GM18502 (cell line): ENCODE measurements at regions not wholly inside any gene's neighbourhood (a gene's known extent, or its start where the extent isn't known, plus 50 kb on each side); places are given as distances from the start of the nearest gene placed in this dataset.

Experiments used
- ATAC-seq: cut with Tn5 transposase; IDR thresholded peaks from one replicate; pipeline ENCODE4 v1.9.1; 2021; ENCODE audit warnings: mild to moderate bottlenecking; ENCODE audit not compliant: unreplicated experiment, poor library complexity

DNA sequence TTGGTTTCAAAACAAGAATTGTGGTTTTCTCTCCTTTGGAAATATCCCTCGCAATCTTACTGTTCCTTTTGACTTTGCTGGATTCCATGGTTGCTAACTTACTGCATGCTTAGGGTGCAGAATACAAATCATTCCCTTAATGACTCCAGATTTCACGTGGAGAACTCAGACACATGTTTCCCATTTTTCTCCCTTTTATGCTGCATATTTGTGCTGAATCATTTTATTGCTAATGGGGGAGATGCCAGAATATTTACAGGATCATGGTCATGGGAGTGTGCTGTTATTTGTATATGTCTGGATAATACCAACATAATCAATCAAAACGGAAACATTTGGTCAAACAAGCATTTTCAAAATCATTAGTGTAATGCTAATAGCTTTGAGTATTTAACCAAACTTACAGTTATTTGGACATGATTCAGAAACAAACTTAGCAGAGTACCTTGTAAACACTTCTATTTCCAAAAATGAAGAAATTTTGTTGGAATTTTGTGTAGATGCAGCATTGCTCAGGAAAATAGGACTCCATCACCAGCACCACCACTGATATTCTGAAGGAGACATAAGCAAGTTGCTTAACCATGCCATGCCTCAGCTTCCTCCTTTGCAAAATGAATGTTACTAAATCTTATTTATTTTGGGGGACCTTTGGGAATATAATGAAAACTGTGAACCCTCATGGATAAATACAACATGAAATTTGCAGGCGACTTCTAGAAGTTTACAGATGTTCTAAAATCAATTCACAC is 122.5 kb upstream of the RND3 start:
- no peak for ATAC-seq

DNA sequence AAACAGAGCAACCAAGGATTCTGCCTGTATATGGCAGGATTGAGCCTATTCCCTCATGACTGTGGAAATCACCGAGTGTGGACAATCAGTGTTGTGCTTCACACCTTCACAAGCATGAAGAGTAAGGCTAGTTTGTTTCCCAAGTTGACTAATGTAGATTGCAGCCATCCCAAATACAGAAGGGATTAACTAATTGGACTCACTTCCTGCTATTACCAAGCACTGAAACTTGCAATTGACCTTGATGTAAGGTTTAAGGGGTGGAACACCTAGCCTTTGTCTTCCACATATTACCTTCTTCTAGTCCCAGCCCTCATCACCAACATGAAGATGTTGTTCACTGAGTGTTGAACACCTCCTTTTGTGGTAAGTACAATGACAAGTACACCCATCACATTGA is 120.9 kb upstream of the RND3 start:
- no peak for ATAC-seq

- no peak for ATAC-seq
Measured at GRCh38 chr2:150607390-150607811, 119.9 kb upstream of the RND3 start.

DNA sequence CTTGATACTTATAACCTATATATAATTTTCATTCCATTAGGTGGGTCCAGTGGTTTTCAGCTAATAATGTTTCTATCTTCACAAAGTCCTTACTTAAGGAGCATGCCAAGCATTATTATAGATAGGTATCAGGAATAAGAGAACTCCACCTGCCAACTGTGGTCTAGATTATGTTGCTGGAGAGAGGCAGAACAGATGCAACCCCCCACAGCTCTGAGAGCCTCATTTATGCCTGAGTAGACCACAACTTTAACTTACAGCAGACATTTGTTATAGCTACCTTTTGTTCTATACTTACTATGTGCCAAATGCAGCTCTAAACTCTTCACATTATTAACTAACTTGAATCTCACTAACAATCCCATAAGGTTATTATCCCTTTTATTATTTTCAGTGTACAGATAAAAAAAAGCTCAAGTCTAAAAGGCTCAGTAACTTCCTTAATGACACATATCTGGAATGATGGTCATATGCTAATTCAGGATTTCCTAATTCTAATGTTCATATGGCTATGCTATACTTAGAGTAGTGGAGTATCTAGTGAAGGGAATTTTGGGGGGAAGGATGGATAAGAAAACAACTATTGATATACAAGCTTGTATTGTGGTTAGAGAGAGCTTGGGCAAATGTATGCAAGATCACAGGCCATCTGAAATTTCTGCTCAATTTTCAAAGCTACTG is 119.1 kb upstream of the RND3 start:
- ATAC-seq: no peak

DNA sequence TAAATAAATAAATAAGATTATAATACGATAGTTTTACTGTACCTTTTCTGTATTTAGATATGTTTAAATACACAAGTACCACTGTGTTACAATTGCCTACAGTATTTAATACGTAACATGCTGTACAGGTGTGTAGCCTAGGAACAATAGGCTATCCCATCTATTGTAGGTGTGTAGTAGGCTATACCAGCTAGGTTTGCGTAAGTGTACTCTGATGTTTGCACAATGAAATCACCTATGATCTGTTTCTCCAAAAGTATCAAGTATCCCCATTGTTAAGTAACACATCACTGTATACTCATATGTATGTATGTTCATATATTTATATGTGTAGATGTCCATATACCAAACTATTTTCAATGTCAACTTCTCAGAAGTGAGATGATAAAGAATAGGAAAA is 118.2 kb upstream of the RND3 start:
- ATAC-seq: no peak

GRCh38 chr2:150601280-150602038 is 114.0 kb upstream of the RND3 start:
- ATAC-seq: no peak

GRCh38 chr2:150599889-150600288 is 112.4 kb upstream of the RND3 start:
- no peak for ATAC-seq

DNA sequence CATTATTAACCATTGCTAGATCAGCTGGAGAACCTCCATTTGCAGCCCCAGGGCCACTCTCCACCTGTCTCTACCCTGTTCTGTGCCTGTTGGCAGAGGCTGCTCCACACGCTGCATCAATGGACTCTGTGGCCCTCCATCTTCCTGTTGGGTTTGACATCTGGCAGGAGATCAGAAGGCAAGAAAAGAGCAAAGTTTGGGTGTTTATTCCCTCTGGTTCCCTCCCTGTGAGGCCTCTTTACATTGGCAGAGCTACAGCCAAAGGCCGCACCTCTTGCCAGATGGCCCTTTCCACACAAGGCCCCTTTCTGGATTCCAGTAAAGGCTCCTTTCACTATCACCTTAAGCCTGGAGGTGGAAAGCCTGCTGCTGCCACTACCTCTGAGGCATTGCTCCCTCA is 110.9 kb upstream of the RND3 start:
- no peak for ATAC-seq

- no peak for ATAC-seq
Measured at GRCh38 chr2:150595803-150596470, 108.5 kb upstream of the RND3 start.

- no peak for ATAC-seq
Measured at GRCh38 chr2:150594299-150594698, 106.8 kb upstream of the RND3 start.

GRCh38 chr2:150591496-150592285 is 104.2 kb upstream of the RND3 start:
- no peak for ATAC-seq

- no peak for ATAC-seq
Measured at GRCh38 chr2:150589681-150590080, 102.2 kb upstream of the RND3 start.

GRCh38 chr2:150588506-150588870 is 101.0 kb upstream of the RND3 start:
- no peak for ATAC-seq

DNA sequence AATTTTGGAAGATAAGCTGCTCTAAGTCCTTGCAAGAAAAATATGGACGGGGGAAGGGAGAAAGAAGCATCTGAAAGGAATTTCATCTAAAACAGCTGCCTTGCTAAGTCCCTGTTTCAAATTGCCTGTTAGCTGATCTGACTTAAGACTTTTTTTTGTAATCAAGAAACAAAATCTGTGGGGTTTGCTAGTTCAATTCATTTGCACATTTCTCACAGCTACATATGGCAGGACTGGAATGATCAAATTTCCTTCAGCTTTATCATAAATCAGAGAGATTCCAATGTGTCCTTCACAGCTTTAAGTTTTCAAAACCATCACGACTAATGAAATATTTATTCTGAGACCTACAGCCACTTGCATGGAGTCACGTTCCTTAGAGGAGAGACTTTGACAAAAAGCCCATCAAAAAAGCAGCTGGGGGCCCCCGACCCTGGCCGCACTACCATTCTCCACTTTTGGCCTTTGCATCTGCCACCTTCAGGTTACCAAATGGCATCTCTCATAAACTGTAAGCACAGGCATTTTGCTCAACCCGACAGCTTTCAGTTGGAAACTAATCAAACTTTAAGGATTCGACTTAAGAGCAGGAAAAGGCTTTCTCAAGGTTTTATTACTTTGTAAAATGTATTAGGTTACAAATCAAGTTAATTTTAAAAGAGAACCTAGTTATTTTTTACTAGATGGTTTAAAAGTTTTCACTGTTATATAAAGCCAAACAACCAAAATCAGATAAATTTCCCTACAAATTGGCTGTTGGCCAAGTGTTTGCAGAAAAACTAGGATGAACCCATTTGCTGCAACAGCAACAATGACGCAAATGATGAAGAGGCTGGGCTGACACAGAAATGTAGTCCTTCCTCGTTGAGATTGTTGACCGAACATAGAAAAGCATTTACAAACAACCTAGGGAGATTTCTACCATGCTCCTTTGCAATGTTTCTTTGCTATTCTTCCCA is 100.4 kb upstream of the RND3 start:
- no peak for ATAC-seq

GRCh38 chr2:150586858-150587257 is 99.4 kb upstream of the RND3 start:
- ATAC-seq: no peak

DNA sequence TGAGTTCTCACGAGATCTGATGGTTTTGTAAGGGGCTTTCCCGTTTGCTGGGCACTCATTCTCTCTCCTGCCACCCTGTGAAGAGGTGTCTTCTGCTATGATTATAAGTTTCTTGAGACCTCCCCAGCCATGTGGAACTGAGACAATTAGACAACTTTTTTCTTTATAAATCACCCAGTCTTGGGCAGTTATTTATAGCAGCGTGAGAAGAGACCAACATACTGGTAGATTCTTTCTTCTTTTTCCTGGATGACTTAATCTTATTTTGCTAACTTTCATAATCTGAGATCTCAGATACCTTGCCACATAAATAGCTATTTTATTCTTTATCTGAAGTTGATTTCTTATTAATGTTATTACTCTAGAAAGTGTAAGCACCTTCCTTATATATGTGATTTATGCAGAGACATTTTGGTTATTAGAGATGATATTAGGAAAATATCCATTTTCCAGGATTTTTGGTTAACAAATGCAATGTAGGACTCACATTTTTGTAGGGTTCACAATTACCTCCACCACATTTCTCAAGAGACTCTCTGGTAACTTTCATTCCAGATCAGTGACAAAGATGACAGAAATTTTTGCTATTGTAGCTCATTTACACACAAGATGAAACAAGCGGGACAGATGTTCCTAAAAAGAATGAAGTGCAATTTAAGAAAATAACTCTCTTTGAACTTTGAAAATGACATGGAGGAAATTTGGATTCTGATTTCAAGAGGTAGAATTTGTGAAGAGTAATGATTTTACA is 97.9 kb upstream of the RND3 start:
- no peak for ATAC-seq

GRCh38 chr2:150584081-150584480 is 96.6 kb upstream of the RND3 start:
- ATAC-seq: no peak

DNA sequence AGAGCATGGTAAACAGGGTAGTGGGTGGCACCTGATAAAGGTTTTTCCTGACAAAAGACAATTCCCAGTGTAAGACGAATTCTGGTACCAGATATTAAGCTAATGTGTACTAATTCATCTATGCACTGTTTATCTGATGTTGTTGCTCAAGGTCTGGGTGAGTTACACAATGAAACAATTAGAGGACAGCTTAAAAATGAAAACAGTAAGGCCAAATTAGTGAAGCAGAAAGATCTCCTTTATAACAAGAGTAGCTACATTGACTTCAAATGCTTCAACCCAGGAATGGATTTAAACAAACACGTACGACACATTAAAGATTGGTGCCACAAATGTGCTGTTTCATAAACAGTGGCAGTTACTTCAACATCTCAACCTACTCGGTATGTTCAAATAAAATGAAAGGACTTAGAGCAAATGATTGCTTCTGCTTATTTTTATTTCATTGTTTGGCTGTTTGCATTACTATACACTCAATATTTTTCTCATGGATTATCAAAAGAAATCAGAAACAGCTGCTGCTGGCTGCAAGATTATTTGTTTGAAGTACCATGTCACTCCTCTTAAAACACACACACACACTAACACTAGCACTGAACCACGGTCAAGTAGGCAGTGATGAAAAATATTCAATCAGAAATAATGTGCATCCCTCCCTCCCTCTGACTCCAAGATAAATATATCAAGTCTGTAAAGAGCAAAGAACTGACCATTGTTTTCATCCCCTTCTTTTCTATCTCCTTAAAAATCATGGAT is 94.4 kb upstream of the RND3 start:
- no peak for ATAC-seq
